ENCODE measurements at regions not wholly inside any gene's neighbourhood (a gene's known extent, or its start where the extent isn't known, plus 50 kb on each side); places are given as distances from the start of the nearest gene placed in this dataset.

DNA sequence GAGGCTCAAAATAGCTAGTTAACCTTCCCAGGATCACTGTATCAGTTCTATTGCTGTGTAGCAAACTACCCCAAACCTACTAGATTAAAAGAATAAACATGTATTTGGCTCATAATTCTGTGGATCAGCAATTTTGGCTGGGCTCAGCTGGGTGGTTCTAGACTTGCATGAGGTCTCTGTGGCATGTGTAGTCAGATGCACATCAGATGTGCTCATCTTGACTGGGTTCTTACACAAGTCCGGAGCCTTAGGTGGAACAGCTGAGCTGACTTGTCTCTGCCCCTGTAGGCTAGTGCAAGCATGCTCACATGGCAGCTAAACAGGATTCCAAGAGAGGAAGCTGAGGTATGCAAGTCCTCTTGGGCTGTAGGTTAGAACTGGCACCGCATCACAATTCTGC is 137.7 kb upstream of the PRNP start:
- TF ChIP-seq, protein P1, sequence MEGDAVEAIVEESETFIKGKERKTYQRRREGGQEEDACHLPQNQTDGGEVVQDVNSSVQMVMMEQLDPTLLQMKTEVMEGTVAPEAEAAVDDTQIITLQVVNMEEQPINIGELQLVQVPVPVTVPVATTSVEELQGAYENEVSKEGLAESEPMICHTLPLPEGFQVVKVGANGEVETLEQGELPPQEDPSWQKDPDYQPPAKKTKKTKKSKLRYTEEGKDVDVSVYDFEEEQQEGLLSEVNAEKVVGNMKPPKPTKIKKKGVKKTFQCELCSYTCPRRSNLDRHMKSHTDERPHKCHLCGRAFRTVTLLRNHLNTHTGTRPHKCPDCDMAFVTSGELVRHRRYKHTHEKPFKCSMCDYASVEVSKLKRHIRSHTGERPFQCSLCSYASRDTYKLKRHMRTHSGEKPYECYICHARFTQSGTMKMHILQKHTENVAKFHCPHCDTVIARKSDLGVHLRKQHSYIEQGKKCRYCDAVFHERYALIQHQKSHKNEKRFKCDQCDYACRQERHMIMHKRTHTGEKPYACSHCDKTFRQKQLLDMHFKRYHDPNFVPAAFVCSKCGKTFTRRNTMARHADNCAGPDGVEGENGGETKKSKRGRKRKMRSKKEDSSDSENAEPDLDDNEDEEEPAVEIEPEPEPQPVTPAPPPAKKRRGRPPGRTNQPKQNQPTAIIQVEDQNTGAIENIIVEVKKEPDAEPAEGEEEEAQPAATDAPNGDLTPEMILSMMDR (IDR thresholded peaks at IDR 0.05), result no peak
- TF ChIP-seq POLR2A (IDR thresholded peaks at IDR 0.05), result no peak
